Muscle of leg (tissue), 3 donors: ENCODE measurements at regions not wholly inside any gene's neighbourhood (a gene's known extent, or its start where the extent isn't known, plus 50 kb on each side); places are given as distances from the start of the nearest gene placed in this dataset.

Experiments
- DNase-seq: peaks from one replicate; pipeline ENCODE4 v3.0.0; 2013
- H3K27ac ChIP-seq: one replicate; pipeline ENCODE4 v1.5.1; 2013; ENCODE audit warnings: mild to moderate bottlenecking, low read length, control low read depth
- H3K27me3 ChIP-seq: one replicate; pipeline ENCODE4 v1.6.1; 2013; ENCODE audit warnings: low read length; ENCODE audit not compliant: control insufficient read depth, insufficient read depth
- H3K36me3 ChIP-seq: one replicate; pipeline ENCODE4 v1.6.1; 2013; ENCODE audit warnings: low read length; ENCODE audit not compliant: control insufficient read depth, insufficient read depth
- H3K4me1 ChIP-seq: one replicate; pipeline ENCODE4 v1.6.1; 2013; ENCODE audit warnings: low read length; ENCODE audit not compliant: control insufficient read depth, insufficient read depth
- H3K4me3 ChIP-seq: one replicate; pipeline ENCODE4 v1.5.1; 2013; ENCODE audit warnings: low read length, control low read depth
- H3K9me3 ChIP-seq: replicated peaks from 2 replicates; pipeline ENCODE4 v1.6.1; 2013; ENCODE audit warnings: low read depth, low read length; ENCODE audit not compliant: control insufficient read depth
- WGBS: methylation state at CpG from one replicate; pipeline ENCODE4 v1.1.5; 2013; ENCODE audit warnings: missing lambda C conversion rate; ENCODE audit not compliant: insufficient coverage; 5-methylcytosine and 5-hydroxymethylcytosine counted together

- no peak for DNase-seq
- Histone ChIP-seq H3K36me3 (no peaks in the 10 kb centered on the region), H3K4me3 (no peak overlapping the region), H3K27ac (peak overlapping the region; percentile 57), H3K9me3 (no peaks in the 10 kb centered on the region), H3K4me1 (peaks cover 34% of the 10 kb centered on the region), H3K27me3 (peaks cover 3% of the 10 kb centered on the region)
- 59% methylated on average over 4 of the region's 4 CpGs for WGBS
Observed at GRCh38 chr20:4602297-4602631, 84.0 kb upstream of the PRNP start.

GRCh38 chr20:4601630-4602296, 84.5 kb upstream of the PRNP start:
- 42% methylated on average over 5 of the region's 8 CpGs for WGBS
- Histone ChIP-seq H3K4me3 (no peak overlapping the region), H3K4me1 (peaks cover 33% of the 10 kb centered on the region), H3K27ac (peak overlapping the region; percentile 57), H3K27me3 (peaks cover 3% of the 10 kb centered on the region), H3K36me3 (no peaks in the 10 kb centered on the region), H3K9me3 (no peaks in the 10 kb centered on the region)
- DNase-seq = peak; percentile 90

GRCh38 chr20:4600308-4601014, 85.8 kb upstream of the PRNP start:
- Histone ChIP-seq H3K9me3 (no peaks in the 10 kb centered on the region), H3K36me3 (no peaks in the 10 kb centered on the region), H3K27me3 (peaks cover 7% of the 10 kb centered on the region), H3K4me1 (peaks cover 33% of the 10 kb centered on the region), H3K27ac (no peak overlapping the region), H3K4me3 (no peak overlapping the region)
- 33% methylated on average over 1 of the region's 6 CpGs for whole genome bisulfite sequencing
- DNase-seq = no peak

- Histone ChIP-seq H3K4me1 (peaks cover 19% of the 10 kb centered on the region), H3K4me3 (no peak overlapping the region), H3K36me3 (no peaks in the 10 kb centered on the region), H3K27me3 (peaks cover 10% of the 10 kb centered on the region), H3K27ac (no peak overlapping the region), H3K9me3 (no peaks in the 10 kb centered on the region)
- no peak for DNase-seq
- WGBS = no CpG with 5 or more reads among the region's 5 CpGs
Observed at GRCh38 chr20:4597215-4597614, 89.0 kb upstream of the PRNP start.

- Histone ChIP-seq H3K27me3 (peaks cover 15% of the 10 kb centered on the region), H3K4me3 (no peak overlapping the region), H3K36me3 (no peaks in the 10 kb centered on the region), H3K27ac (no peak overlapping the region), H3K9me3 (no peaks in the 10 kb centered on the region), H3K4me1 (peaks cover 7% of the 10 kb centered on the region)
- DNase-seq = no peak
- no CpG with 5 or more reads among the region's 9 CpGs for WGBS
Observed at GRCh38 chr20:4593149-4593525, 93.1 kb upstream of the PRNP start.

GRCh38 chr20:4592316-4593148, 93.7 kb upstream of the PRNP start:
- no peaks in the 10 kb centered on the region for H3K36me3 ChIP-seq
- H3K4me1 ChIP-seq = peaks cover 7% of the 10 kb centered on the region
- WGBS = 5% methylated on average over 44 of the region's 46 CpGs
- peak; percentile 43 for DNase-seq
- H3K27me3 ChIP-seq = peaks cover 15% of the 10 kb centered on the region
- no peak overlapping the region for H3K27ac ChIP-seq
- H3K4me3 ChIP-seq = peak overlapping the region; percentile 30
- no peaks in the 10 kb centered on the region for H3K9me3 ChIP-seq

- no peak overlapping the region for H3K4me3 ChIP-seq
- no peaks in the 10 kb centered on the region for H3K9me3 ChIP-seq
- 76% methylated on average over 3 of the region's 10 CpGs for WGBS
- H3K36me3 ChIP-seq = no peaks in the 10 kb centered on the region
- H3K27ac ChIP-seq = no peak overlapping the region
- peaks cover 7% of the 10 kb centered on the region for H3K4me1 ChIP-seq
- peaks cover 15% of the 10 kb centered on the region for H3K27me3 ChIP-seq
- no peak for DNase-seq
Observed at GRCh38 chr20:4591975-4592315, 94.3 kb upstream of the PRNP start.

GRCh38 chr20:4585758-4586157, 100.5 kb upstream of the PRNP start:
- 71% methylated on average over 3 of the region's 5 CpGs for WGBS
- Histone ChIP-seq H3K4me3 (no peak overlapping the region), H3K4me1 (no peaks in the 10 kb centered on the region), H3K36me3 (no peaks in the 10 kb centered on the region), H3K27me3 (no peaks in the 10 kb centered on the region), H3K27ac (no peak overlapping the region), H3K9me3 (no peaks in the 10 kb centered on the region)
- DNase-seq = no peak

- H3K4me1 ChIP-seq = no peaks in the 10 kb centered on the region
- H3K27me3 ChIP-seq = no peaks in the 10 kb centered on the region
- H3K4me3 ChIP-seq = no peak overlapping the region
- WGBS = no CpG with 5 or more reads among the region's 3 CpGs
- no peak for DNase-seq
- no peak overlapping the region for H3K27ac ChIP-seq
- no peaks in the 10 kb centered on the region for H3K36me3 ChIP-seq
- H3K9me3 ChIP-seq = no peaks in the 10 kb centered on the region
Observed at GRCh38 chr20:4585104-4585753, 101.0 kb upstream of the PRNP start.

GRCh38 chr20:4584510-4584909, 101.7 kb upstream of the PRNP start:
- no peak overlapping the region for H3K27ac ChIP-seq
- DNase-seq = no peak
- no peaks in the 10 kb centered on the region for H3K36me3 ChIP-seq
- no peaks in the 10 kb centered on the region for H3K4me1 ChIP-seq
- no peak overlapping the region for H3K4me3 ChIP-seq
- WGBS = 83% methylated on average over 1 of the region's 1 CpG
- H3K9me3 ChIP-seq = no peaks in the 10 kb centered on the region
- H3K27me3 ChIP-seq = no peaks in the 10 kb centered on the region
